GM12878 (cell line): ENCODE measurements at regions not wholly inside any gene's neighbourhood (a gene's known extent, or its start where the extent isn't known, plus 50 kb on each side); places are given as distances from the start of the nearest gene placed in this dataset.

Source experiments
- ATAC-seq: fragments of 200-7000 bp; cut with Tn5 transposase; 3 replicates; pipeline ENCODE4 v1.9.1; 2020; ENCODE audit warnings: mild to moderate bottlenecking, moderate library complexity
- BruUV-seq: library from RNA; stranded (reverse); fragments of 400-500 nt; replicated peaks from 2 replicates; lab custom pipeline; 2021; lab: Mats Ljungman, UMichigan
- CTCF ChIA-PET: fragments of 300-600 bp; sonication (Branson Sonifier 250); formaldehyde crosslinking; extraction: SDS; loops from one replicate; lab custom pipeline; 2021; ENCODE audit warnings: inconsistent platforms; lab: Yijun Ruan, JAX
- POLR2A ChIA-PET: fragments of 350-600 bp; formaldehyde crosslinking; extraction: SDS; loops from one replicate; lab custom pipeline; 2021; ENCODE audit warnings: inconsistent platforms; lab: Charles Lee
- RAD21 ChIA-PET: fragments of 300-600 bp; sonication (Branson Sonifier 250); formaldehyde crosslinking; loops from one replicate; lab custom pipeline; 2023; ENCODE audit warnings: antibody characterized with exemption; ENCODE audit not compliant: unreplicated experiment; lab: Charles Lee
- SMC1A ChIA-PET: fragments of 300-600 bp; sonication (Branson Sonifier 250); formaldehyde crosslinking; loops from one replicate; lab custom pipeline; 2023; ENCODE audit not compliant: unreplicated experiment, uncharacterized antibody; lab: Charles Lee
- DNase-seq: peaks from one replicate; pipeline ENCODE4 v3.0.0-alpha.2; 2011; ENCODE audit warnings: low read depth, low spot score
- FAIRE-seq: peaks from 3 replicates; lab custom pipeline; 2011; peaks lifted over from hg19 to GRCh38; lab: Jason Lieb, UNC
- H2AFZ ChIP-seq: 2 replicates; pipeline ENCODE4 v1.6.0; 2011; ENCODE audit warnings: low read depth, low read length, control low read depth; ENCODE audit not compliant: control insufficient read depth
- H3K27ac ChIP-seq: 2 replicates; pipeline ENCODE4 v1.5.1; 2011; ENCODE audit warnings: control low read depth; ENCODE audit not compliant: control insufficient read depth, insufficient read depth
- H3K27me3 ChIP-seq, 2 experiments: replicated peaks in 1 of 2; 2 replicates each; pipeline versions ENCODE4 v1.6.0 to v1.6.1; 2011; ENCODE audit warnings: low read length in 1 of 2; ENCODE audit not compliant: control insufficient read depth in 2 of 2, insufficient read depth in 2 of 2
- H3K36me3 ChIP-seq, 2 experiments: 2 replicates each; pipeline ENCODE4 v1.5.1; 2011; ENCODE audit warnings: low read length in 1 of 2; ENCODE audit not compliant: control insufficient read depth in 2 of 2, insufficient read depth in 2 of 2
- H3K4me1 ChIP-seq: 2 replicates; pipeline ENCODE4 v1.6.1; 2011; ENCODE audit warnings: mild to moderate bottlenecking, low read length, moderate library complexity, mixed read lengths; ENCODE audit not compliant: control insufficient read depth, insufficient read depth
- H3K4me2 ChIP-seq: 2 replicates; pipeline ENCODE4 v1.6.0; 2011; ENCODE audit warnings: control low read depth; ENCODE audit not compliant: control insufficient read depth, insufficient read depth
- H3K4me3 ChIP-seq: fragments of 200-600 bp; sonication (generic); 2 replicates; pipeline ENCODE4 v1.5.1; 2016
- H3K79me2 ChIP-seq: 2 replicates; pipeline ENCODE4 v1.6.0; 2011; ENCODE audit warnings: low read length; ENCODE audit not compliant: control insufficient read depth, insufficient read depth
- H3K9ac ChIP-seq: 2 replicates; pipeline ENCODE4 v1.8.0; 2011; ENCODE audit warnings: low read length, control low read depth, mixed read lengths; ENCODE audit not compliant: control insufficient read depth, insufficient read depth
- H3K9me3 ChIP-seq: replicated peaks from 3 replicates; pipeline ENCODE4 v1.5.1; 2011; ENCODE audit warnings: mild to moderate bottlenecking, low read length; ENCODE audit not compliant: control insufficient read depth, insufficient read depth
- H4K20me1 ChIP-seq: 2 replicates; pipeline ENCODE4 v1.6.0; 2011; ENCODE audit not compliant: control insufficient read depth, insufficient read depth
- BCL11A ChIP-seq: IDR thresholded peaks from 2 replicates; pipeline ENCODE4 v1.6.1; 2011; ENCODE audit warnings: low read depth, low read length
- EP300 ChIP-seq, 2 experiments: fragments of 150-350 bp in 1 of 2; IDR thresholded peaks; 2 replicates each; pipeline ENCODE4 v1.6.1; 2011 to 2012; ENCODE audit warnings: low read depth in 2 of 2, low read length in 2 of 2, borderline replicate concordance in 1 of 2, improper control_type of control experiment in 1 of 2, inconsistent platforms in 1 of 2; ENCODE audit not compliant: control insufficient read depth in 1 of 2
- HDAC2 ChIP-seq: fragments of 200-600 bp; sonication (generic); IDR thresholded peaks from 2 replicates; pipeline ENCODE4 v1.6.1; 2017
- JUNB ChIP-seq: IDR thresholded peaks from 2 replicates; pipeline ENCODE4 v1.6.1; 2016; ENCODE audit warnings: antibody characterized with exemption, mild to moderate bottlenecking
- NFIC ChIP-seq: IDR thresholded peaks from 2 replicates; pipeline ENCODE4 v1.6.1; 2012; ENCODE audit warnings: low read depth, mild to moderate bottlenecking, inconsistent platforms, low read length, moderate library complexity
- SRF ChIP-seq, 2 experiments: IDR thresholded peaks; 2 replicates each; pipeline ENCODE4 v1.6.1; 2011; ENCODE audit warnings: low read depth in 2 of 2, low read length in 2 of 2, mild to moderate bottlenecking in 1 of 2, moderate library complexity in 1 of 2
- STAT3 ChIP-seq: IDR thresholded peaks from 2 replicates; pipeline ENCODE4 v1.6.1; 2011; ENCODE audit warnings: low read depth, low read length, improper control_type of control experiment
- USF1 ChIP-seq: IDR thresholded peaks from 2 replicates; pipeline ENCODE4 v1.6.1; 2011; ENCODE audit warnings: borderline replicate concordance, low read depth, mild to moderate bottlenecking, moderate library complexity, mixed read lengths, low read length; ENCODE audit not compliant: insufficient read depth; ENCODE audit errors: extremely low read length
- WGBS: methylation state at CpG from one replicate; pipeline ENCODE4 v1.1.6; 2016; ENCODE audit warnings: low lambda C conversion rate; ENCODE audit not compliant: insufficient replicate concordance, insufficient coverage; ENCODE audit errors: missing lambda C conversion rate; 5-methylcytosine and 5-hydroxymethylcytosine counted together
- in situ Hi-C: fragments of 300-500 bp; cut with MboI; formaldehyde crosslinking; loops from 9 replicates; pipeline ENCODE4 v1.14.3; 2018; ENCODE audit warnings: mixed read lengths
- intact Hi-C: fragments of 100-400 bp; cut with micrococcal nuclease; formaldehyde crosslinking; loops from one replicate; pipeline ENCODE4 v1.14.2; 2022; ENCODE audit not compliant: unreplicated experiment

- POLR2A ChIA-PET: no interaction called here
- no peak overlapping the region for H3K4me3 ChIP-seq
- H4K20me1 ChIP-seq: no peaks in the 10 kb centered on the region
- H3K36me3 ChIP-seq: no peaks in the 10 kb centered on the region
- no peaks in the 10 kb centered on the region for H3K4me1 ChIP-seq
- SMC1A ChIA-PET: no interaction called here
- intact Hi-C loops (no loop called here), in situ Hi-C loops (no loop called here)
- no peak overlapping the region for H2AFZ ChIP-seq
- WGBS: 63% methylated on average over 43 of the region's 43 CpGs
- no peak for ATAC-seq
- H3K9ac ChIP-seq: no peak overlapping the region
- RAD21 ChIA-PET: no interaction called here
- H3K79me2 ChIP-seq: no peaks in the 10 kb centered on the region
- no peak overlapping the region for H3K27ac ChIP-seq
- no peak for TF ChIP-seq SRF (IDR thresholded peaks at IDR 0.05; ENCODE audit: low read depth in 2 of 2, low read length in 2 of 2)
- TF ChIP-seq STAT3: no peak
- no peak for TF ChIP-seq NFIC
- TF ChIP-seq BCL11A: no peak
- TF ChIP-seq USF1: no peak
- TF ChIP-seq EP300 (IDR thresholded peaks at IDR 0.05; ENCODE audit: borderline replicate concordance in 1 of 2, control insufficient read depth in 1 of 2, low read depth in 2 of 2, low read length in 2 of 2): no peak
- no peak for TF ChIP-seq HDAC2
- TF ChIP-seq JUNB: no peak
- H3K9me3 ChIP-seq: no peaks in the 10 kb centered on the region; the same call in 2 of the 3 replicates
- H3K27me3 ChIP-seq: no peaks in the 10 kb centered on the region
- FAIRE-seq: no peak
- BruUV-seq: no TSS peak
- CTCF ChIA-PET: no interaction called here
- DNase-seq: no peak
- no peak overlapping the region for H3K4me2 ChIP-seq
Measured at GRCh38 chr18:78924786-78925540, 54.7 kb upstream of the SALL3 start.
